Astrocyte of the spinal cord (primary cell): ENCODE measurements at regions not wholly inside any gene's neighbourhood (a gene's known extent, or its start where the extent isn't known, plus 50 kb on each side); places are given as distances from the start of the nearest gene placed in this dataset.

Experiments
- DNase-seq: peaks from one replicate; pipeline ENCODE4 v3.0.0; 2011; ENCODE audit warnings: low read depth, low spot score
- H3K4me3 ChIP-seq: 2 replicates; pipeline ENCODE4 v1.5.1; 2011; ENCODE audit warnings: low read depth, mild to moderate bottlenecking, low read length, moderate library complexity
- CTCF ChIP-seq: IDR thresholded peaks from 2 replicates; pipeline ENCODE4 v1.5.1; 2012; ENCODE audit warnings: low read depth, mild to moderate bottlenecking, low read length, inconsistent platforms
- in situ Hi-C: cut with HindIII; loops from 2 replicates; pipeline ENCODE4 v1.10.0; 2017; ENCODE audit warnings: low sequenced_read_pairs

- TF ChIP-seq CTCF: no peak
- in situ Hi-C loops: no loop called here
- H3K4me3 ChIP-seq: no peak overlapping the region
- no peak for DNase-seq
Measured at GRCh38 chr11:116698080-116698479, 74.7 kb downstream of the BUD13 start.

- no peak overlapping the region for H3K4me3 ChIP-seq
- TF ChIP-seq CTCF: no peak
- in situ Hi-C loops: no loop called here
- no peak for DNase-seq
Measured at GRCh38 chr11:116697639-116698038, 75.1 kb downstream of the BUD13 start.

- H3K4me3 ChIP-seq: no peak overlapping the region
- TF ChIP-seq CTCF: no peak
- in situ Hi-C loops: no loop called here
- DNase-seq: no peak
Measured at GRCh38 chr11:116697011-116697410, 75.8 kb downstream of the BUD13 start.

- no peak overlapping the region for H3K4me3 ChIP-seq
- in situ Hi-C loops: no loop called here
- TF ChIP-seq CTCF: no peak
- DNase-seq: peak; percentile 31
Measured at GRCh38 chr11:116696381-116696941, 76.3 kb downstream of the BUD13 start.

GRCh38 chr11:116695657-116696254, 77.0 kb downstream of the BUD13 start:
- TF ChIP-seq CTCF: no peak
- in situ Hi-C loops: no loop called here
- DNase-seq: no peak
- H3K4me3 ChIP-seq: no peak overlapping the region

GRCh38 chr11:116694815-116695590, 77.8 kb downstream of the BUD13 start:
- DNase-seq: no peak
- in situ Hi-C loops: no loop called here
- TF ChIP-seq CTCF: no peak
- H3K4me3 ChIP-seq: no peak overlapping the region
